Stimulated activated CD4-positive, alpha-beta T cell treated with anti-CD3 and anti-CD28 coated beads, Interleukin-15, amount 100 ng/mL, for 48 hours (primary cell): ENCODE measurements at regions not wholly inside any gene's neighbourhood (a gene's known extent, or its start where the extent isn't known, plus 50 kb on each side); places are given as distances from the start of the nearest gene placed in this dataset.
A peak's percentile ranks its signal among the peaks of the same experiment; 100 is the strongest.

Experiments used
- DNase-seq, 2 donors: peaks; one replicate each; pipeline ENCODE4 v3.0.0-alpha.2; 2020; ENCODE audit warnings: low read depth in 2 of 2

GRCh38 chr20:51158226-51158625 is 135.3 kb upstream of the KCNG1 start:
- no peak for DNase-seq

GRCh38 chr20:51156041-51156982 is 133.4 kb upstream of the KCNG1 start:
- no peak for DNase-seq

GRCh38 chr20:51154708-51155690 is 132.1 kb upstream of the KCNG1 start:
- no peak for DNase-seq

- no peak for DNase-seq
Measured at GRCh38 chr20:51153867-51154707, 131.2 kb upstream of the KCNG1 start.

GRCh38 chr20:51148941-51149340 is 126.0 kb upstream of the KCNG1 start:
- DNase-seq, result no peak

GRCh38 chr20:51144476-51144875 is 121.6 kb upstream of the KCNG1 start:
- no peak for DNase-seq

- DNase-seq, result no peak
Measured at GRCh38 chr20:51143652-51144051, 120.7 kb upstream of the KCNG1 start.

- DNase-seq, result no peak
Measured at GRCh38 chr20:51142448-51142847, 119.5 kb upstream of the KCNG1 start.

- DNase-seq, result no peak
Measured at GRCh38 chr20:51140671-51141070, 117.8 kb upstream of the KCNG1 start.

GRCh38 chr20:51139891-51140290 is 117.0 kb upstream of the KCNG1 start:
- no peak for DNase-seq

GRCh38 chr20:51138576-51138975 is 115.7 kb upstream of the KCNG1 start:
- DNase-seq, result no peak

- DNase-seq, result no peak
Measured at GRCh38 chr20:51137461-51137860, 114.6 kb upstream of the KCNG1 start.

GRCh38 chr20:51135926-51136715 is 113.2 kb upstream of the KCNG1 start:
- DNase-seq, result no peak

GRCh38 chr20:51134405-51134804 is 111.5 kb upstream of the KCNG1 start:
- DNase-seq, result no peak

- no peak for DNase-seq
Measured at GRCh38 chr20:51132279-51132678, 109.4 kb upstream of the KCNG1 start.

GRCh38 chr20:51131811-51132210 is 108.9 kb upstream of the KCNG1 start:
- no peak for DNase-seq

- no peak for DNase-seq
Measured at GRCh38 chr20:51129147-51129776, 106.4 kb upstream of the KCNG1 start.

- peak in 1 of 2 donors; percentile 13 for DNase-seq
Measured at GRCh38 chr20:51128198-51128597, 105.3 kb upstream of the KCNG1 start.

GRCh38 chr20:51127713-51128112 is 104.8 kb upstream of the KCNG1 start:
- no peak for DNase-seq

GRCh38 chr20:51126337-51126736 is 103.4 kb upstream of the KCNG1 start:
- no peak for DNase-seq
